Motor neuron (in vitro differentiated cells): ENCODE measurements at regions not wholly inside any gene's neighbourhood (a gene's known extent, or its start where the extent isn't known, plus 50 kb on each side); places are given as distances from the start of the nearest gene placed in this dataset.
A peak's percentile ranks its signal among the peaks of the same experiment; 100 is the strongest.

Experiments used
- ATAC-seq, 8 experiments: fragments of 200-7000 bp; cut with Tn5 transposase; replicated peaks in 6 of 8; 2 replicates each; pipeline ENCODE4 v1.8.0; 2021; ENCODE audit warnings: mild to moderate bottlenecking in 8 of 8, moderate library complexity in 8 of 8
- H3K27ac ChIP-seq, 2 donors: fragments of 250-450 bp; sonication (Bioruptor Pico); 2 replicates each; pipeline ENCODE4 v1.9.0; 2021; ENCODE audit warnings: antibody characterized with exemption in 2 of 2, mild to moderate bottlenecking in 2 of 2, moderate library complexity in 1 of 2
- H3K4me1 ChIP-seq, 2 donors: fragments of 250-450 bp; sonication (Bioruptor Pico); replicated peaks in 1 of 2; 2 replicates each; pipeline ENCODE4 v1.6.1; 2021; ENCODE audit warnings: antibody characterized with exemption in 2 of 2, mild to moderate bottlenecking in 2 of 2, moderate library complexity in 1 of 2
- H3K4me3 ChIP-seq, 5 donors: fragments of 250-450 bp; sonication (Bioruptor Pico); 2 replicates each; pipeline ENCODE4 v1.9.0; 2021; ENCODE audit warnings: antibody characterized with exemption in 5 of 5, mild to moderate bottlenecking in 5 of 5, moderate library complexity in 4 of 5
- WGBS, 10 experiments: fragments of 450-650 bp; shearing (Covaris generic); methylation state at CpG; one replicate each; pipeline ENCODE4 v1.0.0; 2022; 5-methylcytosine and 5-hydroxymethylcytosine counted together
- in situ Hi-C, 9 experiments: fragments of 400-800 bp; cut with MboI; loops; one replicate each; pipeline ENCODE4 v1.15.0; 2021; ENCODE audit warnings: low sequenced_read_pairs in 9 of 9, low pct_unique_long_range_greater_than_20kb in 2 of 9; ENCODE audit not compliant: unreplicated experiment in 9 of 9

- no peak overlapping the region for H3K27ac ChIP-seq
- no peak overlapping the region for H3K4me3 ChIP-seq
- 60 to 100% (median 92%) methylated on average over 1 of the region's 1 CpG; no CpG with 5 or more reads in 6 of the 10 experiments for WGBS, 10 experiments
- H3K4me1 ChIP-seq: peaks cover 3 to 22% of the 10 kb centered on the region in 2 donors
- in situ Hi-C loops: no loop called here
- no peak for ATAC-seq
Observed at GRCh38 chr16:64172226-64172625, 949.6 kb downstream of the CDH11 start.

DNA sequence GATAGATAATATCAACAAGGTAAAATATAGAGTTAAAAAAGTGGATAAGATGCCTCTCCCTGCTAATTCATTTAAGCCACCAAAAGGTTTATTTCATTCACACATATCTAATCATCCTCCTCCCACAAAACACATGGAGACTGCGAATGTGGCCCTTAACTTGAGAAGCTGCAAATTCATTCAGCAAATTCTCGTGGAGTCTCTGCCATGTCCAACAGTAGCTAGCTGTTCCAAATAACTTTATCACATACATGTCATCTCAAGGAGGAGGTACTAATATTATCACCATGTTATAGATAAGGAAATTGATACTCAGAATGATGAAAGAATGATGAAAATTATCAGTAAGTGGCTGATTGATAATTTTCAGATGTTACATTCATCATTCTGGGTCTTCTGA is 950.2 kb downstream of the CDH11 start:
- WGBS, 10 experiments: 33 to 100% (median 92%) methylated on average over 1 to 2 of the region's 2 CpGs; no CpG with 5 or more reads in 1 of the 10 experiments
- H3K4me1 ChIP-seq: peaks cover 3 to 24% of the 10 kb centered on the region in 2 donors
- no peak for ATAC-seq
- H3K4me3 ChIP-seq: no peak overlapping the region
- H3K27ac ChIP-seq: no peak overlapping the region
- in situ Hi-C loops: no loop called here

DNA sequence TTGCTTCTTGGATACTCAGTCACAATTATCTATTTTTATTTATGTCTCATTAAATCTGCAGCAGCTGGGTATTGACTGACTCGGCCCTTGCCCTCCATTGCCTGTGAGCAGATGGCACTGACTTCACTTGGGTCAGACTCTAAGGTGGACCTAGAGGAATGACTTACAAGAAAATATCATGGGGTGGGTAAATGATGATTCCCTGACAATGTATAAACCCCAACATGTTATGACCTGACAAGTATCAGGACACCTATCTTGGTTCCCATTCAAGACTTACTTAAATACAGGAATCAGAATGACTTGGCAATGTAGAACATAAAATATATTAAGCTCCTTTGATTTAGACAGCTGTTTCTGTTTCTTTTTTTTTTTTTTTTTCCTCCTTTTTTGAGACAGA is 953.5 kb downstream of the CDH11 start:
- Histone ChIP-seq H3K4me1 (peaks cover 3 to 16% of the 10 kb centered on the region in 2 donors), H3K27ac (no peak overlapping the region), H3K4me3 (no peak overlapping the region)
- in situ Hi-C loops: no loop called here
- peak in 3 of 8 experiments; percentile 3 to 26 (median 25) for ATAC-seq
- 60 to 92% (median 87%) methylated on average over 1 of the region's 1 CpG; no CpG with 5 or more reads in 4 of the 10 experiments for WGBS, 10 experiments

GRCh38 chr16:64167936-64168335 is 953.9 kb downstream of the CDH11 start:
- 4 to 93% (median 81%) methylated on average over 2 to 7 of the region's 12 CpGs; no CpG with 5 or more reads in 2 of the 10 experiments for WGBS, 10 experiments
- in situ Hi-C loops: no loop called here
- peaks cover 3 to 13% of the 10 kb centered on the region in 2 donors for H3K4me1 ChIP-seq
- no peak overlapping the region for H3K4me3 ChIP-seq
- no peak overlapping the region for H3K27ac ChIP-seq
- peak in 4 of 8 experiments; percentile 47 to 71 (median 61) for ATAC-seq

- H3K4me3 ChIP-seq: no peak overlapping the region
- H3K27ac ChIP-seq: no peak overlapping the region
- H3K4me1 ChIP-seq: peaks cover 0 to 11% of the 10 kb centered on the region in 2 donors
- in situ Hi-C loops: no loop called here
- WGBS, 10 experiments: 80 to 100% (median 96%) methylated on average over 1 to 7 of the region's 7 CpGs; no CpG with 5 or more reads in 1 of the 10 experiments
- no peak for ATAC-seq
Observed at GRCh38 chr16:64165368-64165767, 956.5 kb downstream of the CDH11 start.

DNA sequence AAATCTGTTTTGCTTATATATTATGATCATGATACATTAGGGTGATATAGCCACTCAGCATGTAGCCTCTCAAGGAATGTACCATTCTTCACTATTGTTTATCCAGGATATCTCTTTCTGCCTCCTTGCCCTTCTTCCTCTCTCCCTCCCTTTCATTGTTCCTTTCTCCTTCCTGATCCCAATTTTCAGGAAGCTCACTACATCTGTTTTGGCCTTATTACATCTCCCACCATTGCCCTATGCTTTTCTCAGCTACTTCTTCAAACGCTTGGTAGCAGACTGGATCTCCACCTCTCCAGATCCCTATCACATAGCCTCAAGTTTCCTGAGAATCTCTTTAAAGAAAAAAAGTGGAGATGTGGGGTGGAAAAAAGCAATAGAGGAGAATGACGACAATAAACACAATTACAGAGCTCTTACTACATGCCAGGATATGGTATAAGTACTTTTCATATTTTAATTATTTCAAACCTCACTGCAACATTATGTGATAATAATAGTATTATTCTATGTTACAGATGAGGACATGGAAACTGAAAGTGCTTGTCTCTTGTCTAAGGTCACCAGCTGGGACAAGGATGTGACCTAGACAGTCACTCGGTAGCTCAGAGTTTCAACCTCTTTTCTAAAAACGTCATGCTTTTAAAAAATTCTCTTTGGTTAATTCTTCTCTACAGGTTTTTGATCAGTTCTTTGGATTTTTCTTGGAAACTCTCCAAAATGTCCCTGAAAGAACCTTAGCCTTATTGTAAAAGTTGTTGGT is 959.1 kb downstream of the CDH11 start:
- in situ Hi-C loops: no loop called here
- 78 to 100% (median 87%) methylated on average over 1 to 4 of the region's 4 CpGs for WGBS, 10 experiments
- H3K4me1 ChIP-seq: peaks cover 0 to 6% of the 10 kb centered on the region in 2 donors
- no peak overlapping the region for H3K27ac ChIP-seq
- no peak overlapping the region for H3K4me3 ChIP-seq
- no peak for ATAC-seq

- Histone ChIP-seq H3K4me1 (no peaks in the 10 kb centered on the region), H3K4me3 (no peak overlapping the region), H3K27ac (no peak overlapping the region)
- no peak for ATAC-seq
- 0 to 100% (median 91%) methylated on average over 1 to 2 of the region's 2 CpGs; no CpG with 5 or more reads in 4 of the 10 experiments for WGBS, 10 experiments
- in situ Hi-C loops: no loop called here
Observed at GRCh38 chr16:64159976-64160375, 961.9 kb downstream of the CDH11 start.

GRCh38 chr16:64158941-64159588 is 962.8 kb downstream of the CDH11 start:
- no peak overlapping the region for H3K27ac ChIP-seq
- H3K4me3 ChIP-seq: no peak overlapping the region
- in situ Hi-C loops: no loop called here
- no peaks in the 10 kb centered on the region for H3K4me1 ChIP-seq
- no peak for ATAC-seq
- 64 to 100% (median 86%) methylated on average over 1 to 2 of the region's 2 CpGs; no CpG with 5 or more reads in 3 of the 10 experiments for WGBS, 10 experiments

DNA sequence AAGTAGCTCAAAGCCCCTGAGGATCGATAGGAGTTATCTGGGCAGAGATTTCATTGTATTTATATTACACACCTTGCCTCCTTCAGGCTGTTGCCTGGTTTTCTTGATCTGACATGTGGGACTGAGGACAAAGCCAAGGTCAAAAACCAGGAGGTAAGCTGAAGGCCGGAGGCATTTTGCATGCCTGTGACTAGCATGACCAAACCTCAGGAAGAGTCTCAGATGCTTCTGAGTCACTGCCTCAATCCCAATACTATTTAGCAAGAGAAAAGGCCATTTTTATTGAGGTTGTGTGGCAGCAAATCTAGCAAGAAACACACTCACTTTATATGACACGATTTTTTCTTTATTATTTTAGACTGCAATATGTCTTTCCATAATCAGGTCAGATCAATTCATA is 968.1 kb downstream of the CDH11 start:
- ATAC-seq: peak in 2 of 8 experiments; percentile 37 to 41
- Histone ChIP-seq H3K27ac (no peak overlapping the region), H3K4me3 (no peak overlapping the region), H3K4me1 (no peaks in the 10 kb centered on the region)
- in situ Hi-C loops: no loop called here
- 0 to 67% (median 42%) methylated on average over 1 to 3 of the region's 3 CpGs; no CpG with 5 or more reads in 2 of the 10 experiments for WGBS, 10 experiments

GRCh38 chr16:64151990-64152767 is 969.7 kb downstream of the CDH11 start:
- H3K27ac ChIP-seq: no peak overlapping the region
- in situ Hi-C loops: no loop called here
- 0 to 100% (median 93%) methylated on average over 1 to 5 of the region's 5 CpGs; no CpG with 5 or more reads in 3 of the 10 experiments for WGBS, 10 experiments
- ATAC-seq: peak in 2 of 8 experiments; percentile 62 to 75
- no peaks in the 10 kb centered on the region for H3K4me1 ChIP-seq
- H3K4me3 ChIP-seq: no peak overlapping the region

GRCh38 chr16:64150193-64150592 is 971.7 kb downstream of the CDH11 start:
- Histone ChIP-seq H3K27ac (no peak overlapping the region), H3K4me1 (no peaks in the 10 kb centered on the region), H3K4me3 (no peak overlapping the region)
- WGBS, 10 experiments: 78 to 100% (median 92%) methylated on average over 1 to 3 of the region's 3 CpGs; no CpG with 5 or more reads in 1 of the 10 experiments
- in situ Hi-C loops: no loop called here
- ATAC-seq: no peak

- ATAC-seq: peak in 1 of 8 experiments; percentile 46
- Histone ChIP-seq H3K4me1 (no peaks in the 10 kb centered on the region), H3K27ac (no peak overlapping the region), H3K4me3 (no peak overlapping the region)
- WGBS, 10 experiments: 17 to 100% (median 72%) methylated on average over 1 to 2 of the region's 2 CpGs
- in situ Hi-C loops: no loop called here
Observed at GRCh38 chr16:64149756-64150155, 972.1 kb downstream of the CDH11 start.

DNA sequence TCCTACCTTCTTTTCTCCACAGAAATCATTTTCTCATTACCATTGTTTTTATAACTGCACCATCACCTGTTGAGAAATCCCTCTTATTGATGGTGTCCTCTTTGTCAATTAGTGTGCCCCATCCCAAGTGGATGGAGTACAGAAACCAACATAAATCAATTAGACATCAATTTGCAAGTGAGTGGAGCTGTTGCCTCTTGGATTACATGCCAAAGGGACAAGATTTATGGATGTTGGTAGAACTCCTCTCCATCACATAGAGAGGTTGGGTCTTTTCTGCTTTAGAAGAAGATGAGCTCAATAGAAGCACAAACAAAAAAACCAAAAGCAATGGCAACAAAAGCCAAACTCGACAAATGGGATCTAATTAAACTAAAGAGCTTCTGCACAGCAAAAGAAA is 973.5 kb downstream of the CDH11 start:
- Histone ChIP-seq H3K27ac (no peak overlapping the region), H3K4me3 (no peak overlapping the region), H3K4me1 (no peaks in the 10 kb centered on the region)
- 13 to 67% (median 25%) methylated on average over 1 of the region's 1 CpG; no CpG with 5 or more reads in 7 of the 10 experiments for WGBS, 10 experiments
- in situ Hi-C loops: no loop called here
- ATAC-seq: no peak
